ENCODE measurements at regions not wholly inside any gene's neighbourhood (a gene's known extent, or its start where the extent isn't known, plus 50 kb on each side); places are given as distances from the start of the nearest gene placed in this dataset.

DNA sequence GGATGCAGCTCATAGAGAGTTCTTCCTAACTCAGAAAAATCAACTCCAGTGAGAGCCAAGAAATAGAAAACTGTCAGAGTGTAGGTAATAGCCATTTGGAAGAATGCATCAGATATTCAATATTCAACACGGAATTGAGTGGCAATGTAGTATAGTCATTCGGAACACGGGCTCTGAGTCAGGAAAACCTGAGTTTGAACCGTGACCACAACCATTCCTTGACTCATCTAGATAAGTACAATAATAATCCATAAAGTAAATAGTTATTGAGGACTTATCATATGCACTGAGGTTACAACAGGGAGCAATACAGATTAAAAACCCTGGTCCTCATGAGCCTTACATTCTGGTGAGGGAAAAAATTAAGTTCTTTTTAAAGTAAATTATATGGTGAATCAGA, 62.6 kb upstream of the PHF21A start:
- TF ChIP-seq, protein P1, sequence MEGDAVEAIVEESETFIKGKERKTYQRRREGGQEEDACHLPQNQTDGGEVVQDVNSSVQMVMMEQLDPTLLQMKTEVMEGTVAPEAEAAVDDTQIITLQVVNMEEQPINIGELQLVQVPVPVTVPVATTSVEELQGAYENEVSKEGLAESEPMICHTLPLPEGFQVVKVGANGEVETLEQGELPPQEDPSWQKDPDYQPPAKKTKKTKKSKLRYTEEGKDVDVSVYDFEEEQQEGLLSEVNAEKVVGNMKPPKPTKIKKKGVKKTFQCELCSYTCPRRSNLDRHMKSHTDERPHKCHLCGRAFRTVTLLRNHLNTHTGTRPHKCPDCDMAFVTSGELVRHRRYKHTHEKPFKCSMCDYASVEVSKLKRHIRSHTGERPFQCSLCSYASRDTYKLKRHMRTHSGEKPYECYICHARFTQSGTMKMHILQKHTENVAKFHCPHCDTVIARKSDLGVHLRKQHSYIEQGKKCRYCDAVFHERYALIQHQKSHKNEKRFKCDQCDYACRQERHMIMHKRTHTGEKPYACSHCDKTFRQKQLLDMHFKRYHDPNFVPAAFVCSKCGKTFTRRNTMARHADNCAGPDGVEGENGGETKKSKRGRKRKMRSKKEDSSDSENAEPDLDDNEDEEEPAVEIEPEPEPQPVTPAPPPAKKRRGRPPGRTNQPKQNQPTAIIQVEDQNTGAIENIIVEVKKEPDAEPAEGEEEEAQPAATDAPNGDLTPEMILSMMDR (conservative IDR thresholded peaks at IDR 0.05 in 1 of 2, IDR thresholded peaks at IDR 0.05 in 1 of 2; ENCODE audit: extremely low read depth in 1 of 2, insufficient read depth in 1 of 2, low read depth in 1 of 2, low read length in 2 of 2): no peak
- no peak for TF ChIP-seq EZH2 (IDR thresholded peaks at IDR 0.05; ENCODE audit: borderline replicate concordance, low read length)
